GM12878 (cell line): ENCODE measurements at regions not wholly inside any gene's neighbourhood (a gene's known extent, or its start where the extent isn't known, plus 50 kb on each side); places are given as distances from the start of the nearest gene placed in this dataset.

Experiments used
- ATAC-seq: fragments of 200-7000 bp; cut with Tn5 transposase; 3 replicates; pipeline ENCODE4 v1.9.1; 2020; ENCODE audit warnings: mild to moderate bottlenecking, moderate library complexity
- BruUV-seq: library from RNA; stranded (reverse); fragments of 400-500 nt; replicated peaks from 2 replicates; lab custom pipeline; 2021; lab: Mats Ljungman, UMichigan
- CTCF ChIA-PET: fragments of 300-600 bp; sonication (Branson Sonifier 250); formaldehyde crosslinking; extraction: SDS; loops from one replicate; lab custom pipeline; 2021; ENCODE audit warnings: inconsistent platforms; lab: Yijun Ruan, JAX
- POLR2A ChIA-PET: fragments of 350-600 bp; formaldehyde crosslinking; extraction: SDS; loops from one replicate; lab custom pipeline; 2021; ENCODE audit warnings: inconsistent platforms; lab: Charles Lee
- RAD21 ChIA-PET: fragments of 300-600 bp; sonication (Branson Sonifier 250); formaldehyde crosslinking; loops from one replicate; lab custom pipeline; 2023; ENCODE audit warnings: antibody characterized with exemption; ENCODE audit not compliant: unreplicated experiment; lab: Charles Lee
- SMC1A ChIA-PET: fragments of 300-600 bp; sonication (Branson Sonifier 250); formaldehyde crosslinking; loops from one replicate; lab custom pipeline; 2023; ENCODE audit not compliant: unreplicated experiment, uncharacterized antibody; lab: Charles Lee
- DNase-seq: peaks from one replicate; pipeline ENCODE4 v3.0.0-alpha.2; 2011; ENCODE audit warnings: low read depth, low spot score
- FAIRE-seq: peaks from 3 replicates; lab custom pipeline; 2011; peaks lifted over from hg19 to GRCh38; lab: Jason Lieb, UNC
- H2AFZ ChIP-seq: 2 replicates; pipeline ENCODE4 v1.6.0; 2011; ENCODE audit warnings: low read depth, low read length, control low read depth; ENCODE audit not compliant: control insufficient read depth
- H3K27ac ChIP-seq: 2 replicates; pipeline ENCODE4 v1.5.1; 2011; ENCODE audit warnings: control low read depth; ENCODE audit not compliant: control insufficient read depth, insufficient read depth
- H3K27me3 ChIP-seq, 2 experiments: replicated peaks in 1 of 2; 2 replicates each; pipeline versions ENCODE4 v1.6.0 to v1.6.1; 2011; ENCODE audit warnings: low read length in 1 of 2; ENCODE audit not compliant: control insufficient read depth in 2 of 2, insufficient read depth in 2 of 2
- H3K36me3 ChIP-seq, 2 experiments: 2 replicates each; pipeline ENCODE4 v1.5.1; 2011; ENCODE audit warnings: low read length in 1 of 2; ENCODE audit not compliant: control insufficient read depth in 2 of 2, insufficient read depth in 2 of 2
- H3K4me1 ChIP-seq: 2 replicates; pipeline ENCODE4 v1.6.1; 2011; ENCODE audit warnings: mild to moderate bottlenecking, low read length, moderate library complexity, mixed read lengths; ENCODE audit not compliant: control insufficient read depth, insufficient read depth
- H3K4me2 ChIP-seq: 2 replicates; pipeline ENCODE4 v1.6.0; 2011; ENCODE audit warnings: control low read depth; ENCODE audit not compliant: control insufficient read depth, insufficient read depth
- H3K4me3 ChIP-seq: fragments of 200-600 bp; sonication (generic); 2 replicates; pipeline ENCODE4 v1.5.1; 2016
- H3K79me2 ChIP-seq: 2 replicates; pipeline ENCODE4 v1.6.0; 2011; ENCODE audit warnings: low read length; ENCODE audit not compliant: control insufficient read depth, insufficient read depth
- H3K9ac ChIP-seq: 2 replicates; pipeline ENCODE4 v1.8.0; 2011; ENCODE audit warnings: low read length, control low read depth, mixed read lengths; ENCODE audit not compliant: control insufficient read depth, insufficient read depth
- H3K9me3 ChIP-seq: replicated peaks from 3 replicates; pipeline ENCODE4 v1.5.1; 2011; ENCODE audit warnings: mild to moderate bottlenecking, low read length; ENCODE audit not compliant: control insufficient read depth, insufficient read depth
- H4K20me1 ChIP-seq: 2 replicates; pipeline ENCODE4 v1.6.0; 2011; ENCODE audit not compliant: control insufficient read depth, insufficient read depth
- EGR1 ChIP-seq, 2 experiments: IDR thresholded peaks; 1 replicate in 1 of 2; 2 replicates in 1 of 2; pipeline ENCODE4 v1.6.1; 2011 to 2012; ENCODE audit warnings: low read depth in 2 of 2, low read length in 2 of 2, borderline replicate concordance in 1 of 2, mild to moderate bottlenecking in 1 of 2, moderate library complexity in 1 of 2
- MEF2B ChIP-seq: fragments of 450-650 bp; IDR thresholded peaks from 2 replicates; pipeline ENCODE4 v1.6.1; 2018; ENCODE audit warnings: mild to moderate bottlenecking, moderate library complexity; ENCODE audit not compliant: partially characterized antibody, poor library complexity, severe bottlenecking
- POLR2A ChIP-seq: IDR thresholded peaks from 2 replicates; pipeline ENCODE4 v1.6.1; 2011; ENCODE audit warnings: low read depth, mild to moderate bottlenecking, low read length
- RAD21 ChIP-seq: IDR thresholded peaks from 2 replicates; pipeline ENCODE4 v1.6.1; 2011; ENCODE audit warnings: mild to moderate bottlenecking, low read depth, low read length, moderate library complexity; ENCODE audit not compliant: insufficient read depth
- RCOR1 ChIP-seq: conservative IDR thresholded peaks from 2 replicates; pipeline ENCODE4 v1.6.1; 2012; ENCODE audit warnings: low read depth, low read length, improper control_type of control experiment
- WGBS: methylation state at CpG from one replicate; pipeline ENCODE4 v1.1.6; 2016; ENCODE audit warnings: low lambda C conversion rate; ENCODE audit not compliant: insufficient replicate concordance, insufficient coverage; ENCODE audit errors: missing lambda C conversion rate; 5-methylcytosine and 5-hydroxymethylcytosine counted together
- in situ Hi-C: fragments of 300-500 bp; cut with MboI; formaldehyde crosslinking; loops from 9 replicates; pipeline ENCODE4 v1.14.3; 2018; ENCODE audit warnings: mixed read lengths
- intact Hi-C: fragments of 100-400 bp; cut with micrococcal nuclease; formaldehyde crosslinking; loops from one replicate; pipeline ENCODE4 v1.14.2; 2022; ENCODE audit not compliant: unreplicated experiment
- TF ChIP-seq, protein P1 (sequence below): fragments of 450-650 bp; formaldehyde crosslinking; IDR thresholded peaks from 2 replicates; pipeline ENCODE4 v1.4.0; 2020; ENCODE audit warnings: mild to moderate bottlenecking, moderate library complexity
- TF ChIP-seq, protein P2 (sequence below): fragments of 450-650 bp; IDR thresholded peaks from 2 replicates; pipeline ENCODE4 v1.6.1; 2016; ENCODE audit warnings: mild to moderate bottlenecking
- TF ChIP-seq, protein P3 (sequence below): fragments of 150-350 bp; IDR thresholded peaks from 2 replicates; pipeline ENCODE4 v1.6.1; 2016; ENCODE audit warnings: low read depth, low read length

DNA sequence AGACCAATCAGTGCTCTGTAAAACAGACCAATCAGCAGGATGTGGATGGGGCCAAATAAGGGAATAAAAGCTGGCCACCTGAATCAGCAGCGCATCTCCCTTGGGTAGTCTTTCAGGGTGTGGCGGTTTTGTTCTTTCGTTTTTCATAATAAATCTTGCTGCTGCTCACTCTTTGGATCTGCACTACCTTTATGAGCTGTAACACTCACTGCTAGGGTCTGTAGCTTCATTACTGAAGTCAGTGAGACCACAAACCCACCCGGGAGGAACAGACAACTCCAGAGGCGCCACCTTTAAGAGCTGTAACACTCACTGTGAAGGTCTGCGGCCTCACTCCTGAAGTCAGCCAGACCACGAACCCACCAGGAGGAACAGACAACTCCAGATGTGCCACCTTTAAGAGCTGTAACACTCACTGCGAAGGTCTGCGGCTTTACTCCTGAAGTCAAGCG, 175.5 kb upstream of the PDGFD start (continued):
- TF ChIP-seq, protein P1, sequence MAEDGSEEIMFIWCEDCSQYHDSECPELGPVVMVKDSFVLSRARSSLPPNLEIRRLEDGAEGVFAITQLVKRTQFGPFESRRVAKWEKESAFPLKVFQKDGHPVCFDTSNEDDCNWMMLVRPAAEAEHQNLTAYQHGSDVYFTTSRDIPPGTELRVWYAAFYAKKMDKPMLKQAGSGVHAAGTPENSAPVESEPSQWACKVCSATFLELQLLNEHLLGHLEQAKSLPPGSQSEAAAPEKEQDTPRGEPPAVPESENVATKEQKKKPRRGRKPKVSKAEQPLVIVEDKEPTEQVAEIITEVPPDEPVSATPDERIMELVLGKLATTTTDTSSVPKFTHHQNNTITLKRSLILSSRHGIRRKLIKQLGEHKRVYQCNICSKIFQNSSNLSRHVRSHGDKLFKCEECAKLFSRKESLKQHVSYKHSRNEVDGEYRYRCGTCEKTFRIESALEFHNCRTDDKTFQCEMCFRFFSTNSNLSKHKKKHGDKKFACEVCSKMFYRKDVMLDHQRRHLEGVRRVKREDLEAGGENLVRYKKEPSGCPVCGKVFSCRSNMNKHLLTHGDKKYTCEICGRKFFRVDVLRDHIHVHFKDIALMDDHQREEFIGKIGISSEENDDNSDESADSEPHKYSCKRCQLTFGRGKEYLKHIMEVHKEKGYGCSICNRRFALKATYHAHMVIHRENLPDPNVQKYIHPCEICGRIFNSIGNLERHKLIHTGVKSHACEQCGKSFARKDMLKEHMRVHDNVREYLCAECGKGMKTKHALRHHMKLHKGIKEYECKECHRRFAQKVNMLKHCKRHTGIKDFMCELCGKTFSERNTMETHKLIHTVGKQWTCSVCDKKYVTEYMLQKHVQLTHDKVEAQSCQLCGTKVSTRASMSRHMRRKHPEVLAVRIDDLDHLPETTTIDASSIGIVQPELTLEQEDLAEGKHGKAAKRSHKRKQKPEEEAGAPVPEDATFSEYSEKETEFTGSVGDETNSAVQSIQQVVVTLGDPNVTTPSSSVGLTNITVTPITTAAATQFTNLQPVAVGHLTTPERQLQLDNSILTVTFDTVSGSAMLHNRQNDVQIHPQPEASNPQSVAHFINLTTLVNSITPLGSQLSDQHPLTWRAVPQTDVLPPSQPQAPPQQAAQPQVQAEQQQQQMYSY: no peak
- no peak for TF ChIP-seq RCOR1
- TF ChIP-seq, protein P2, sequence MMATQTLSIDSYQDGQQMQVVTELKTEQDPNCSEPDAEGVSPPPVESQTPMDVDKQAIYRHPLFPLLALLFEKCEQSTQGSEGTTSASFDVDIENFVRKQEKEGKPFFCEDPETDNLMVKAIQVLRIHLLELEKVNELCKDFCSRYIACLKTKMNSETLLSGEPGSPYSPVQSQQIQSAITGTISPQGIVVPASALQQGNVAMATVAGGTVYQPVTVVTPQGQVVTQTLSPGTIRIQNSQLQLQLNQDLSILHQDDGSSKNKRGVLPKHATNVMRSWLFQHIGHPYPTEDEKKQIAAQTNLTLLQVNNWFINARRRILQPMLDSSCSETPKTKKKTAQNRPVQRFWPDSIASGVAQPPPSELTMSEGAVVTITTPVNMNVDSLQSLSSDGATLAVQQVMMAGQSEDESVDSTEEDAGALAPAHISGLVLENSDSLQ: no peak

DNA sequence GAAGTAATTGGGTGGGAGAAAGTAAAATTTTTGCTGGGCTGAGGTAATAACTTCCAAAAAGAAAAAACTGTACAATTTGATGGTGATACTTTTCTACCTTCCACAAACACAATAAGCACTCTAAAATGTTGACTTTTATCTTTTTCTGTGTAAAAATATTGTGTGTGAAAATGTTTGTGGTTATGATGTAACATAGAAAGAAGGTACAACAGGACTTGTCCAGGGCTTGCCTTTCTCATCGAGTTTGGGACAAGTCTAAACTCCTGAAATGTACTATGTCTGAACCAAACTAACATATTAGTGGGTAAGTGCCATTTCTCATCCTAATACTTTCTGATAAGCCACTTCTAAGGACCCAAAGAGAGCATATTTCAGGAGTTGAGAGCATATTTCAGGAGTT, 174.2 kb upstream of the PDGFD start:
- no peak overlapping the region for H2AFZ ChIP-seq
- no peaks in the 10 kb centered on the region for H3K79me2 ChIP-seq

More for the DNA sequence above, 174.2 kb upstream of the PDGFD start:
- FAIRE-seq (no peak), ATAC-seq (no peak), DNase-seq (no peak)
- POLR2A ChIA-PET: no interaction called here
- in situ Hi-C loops (no loop called here), intact Hi-C loops (no loop called here)
- H3K4me1 ChIP-seq: no peaks in the 10 kb centered on the region
- no peak overlapping the region for H3K4me2 ChIP-seq
- H3K9ac ChIP-seq: no peak overlapping the region
- no peak for TF ChIP-seq EGR1 (IDR thresholded peaks at IDR 0.05; ENCODE audit: borderline replicate concordance in 1 of 2, low read depth in 2 of 2, low read length in 2 of 2)
- TF ChIP-seq, protein P3, sequence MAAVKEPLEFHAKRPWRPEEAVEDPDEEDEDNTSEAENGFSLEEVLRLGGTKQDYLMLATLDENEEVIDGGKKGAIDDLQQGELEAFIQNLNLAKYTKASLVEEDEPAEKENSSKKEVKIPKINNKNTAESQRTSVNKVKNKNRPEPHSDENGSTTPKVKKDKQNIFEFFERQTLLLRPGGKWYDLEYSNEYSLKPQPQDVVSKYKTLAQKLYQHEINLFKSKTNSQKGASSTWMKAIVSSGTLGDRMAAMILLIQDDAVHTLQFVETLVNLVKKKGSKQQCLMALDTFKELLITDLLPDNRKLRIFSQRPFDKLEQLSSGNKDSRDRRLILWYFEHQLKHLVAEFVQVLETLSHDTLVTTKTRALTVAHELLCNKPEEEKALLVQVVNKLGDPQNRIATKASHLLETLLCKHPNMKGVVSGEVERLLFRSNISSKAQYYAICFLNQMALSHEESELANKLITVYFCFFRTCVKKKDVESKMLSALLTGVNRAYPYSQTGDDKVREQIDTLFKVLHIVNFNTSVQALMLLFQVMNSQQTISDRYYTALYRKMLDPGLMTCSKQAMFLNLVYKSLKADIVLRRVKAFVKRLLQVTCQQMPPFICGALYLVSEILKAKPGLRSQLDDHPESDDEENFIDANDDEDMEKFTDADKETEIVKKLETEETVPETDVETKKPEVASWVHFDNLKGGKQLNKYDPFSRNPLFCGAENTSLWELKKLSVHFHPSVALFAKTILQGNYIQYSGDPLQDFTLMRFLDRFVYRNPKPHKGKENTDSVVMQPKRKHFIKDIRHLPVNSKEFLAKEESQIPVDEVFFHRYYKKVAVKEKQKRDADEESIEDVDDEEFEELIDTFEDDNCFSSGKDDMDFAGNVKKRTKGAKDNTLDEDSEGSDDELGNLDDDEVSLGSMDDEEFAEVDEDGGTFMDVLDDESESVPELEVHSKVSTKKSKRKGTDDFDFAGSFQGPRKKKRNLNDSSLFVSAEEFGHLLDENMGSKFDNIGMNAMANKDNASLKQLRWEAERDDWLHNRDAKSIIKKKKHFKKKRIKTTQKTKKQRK: no peak
- no peak for TF ChIP-seq POLR2A
- TF ChIP-seq MEF2B: no peak
- TF ChIP-seq RAD21: no peak
- no peaks in the 10 kb centered on the region; the same call in 2 of the 3 replicates for H3K9me3 ChIP-seq
- RAD21 ChIA-PET: no interaction called here
- BruUV-seq: no TSS peak
- SMC1A ChIA-PET: no interaction called here
- no peak overlapping the region for H3K27ac ChIP-seq
- H4K20me1 ChIP-seq: no peaks in the 10 kb centered on the region
- 0% methylated on average over 1 of the region's 1 CpG for WGBS
- H3K36me3 ChIP-seq: no peaks in the 10 kb centered on the region
- no peak overlapping the region for H3K4me3 ChIP-seq
- CTCF ChIA-PET: no interaction called here
- H3K27me3 ChIP-seq: no peaks in the 10 kb centered on the region; a peak in 1 of 4 replicates
